Upper lobe of left lung (tissue), 4 donors: ENCODE measurements at regions not wholly inside any gene's neighbourhood (a gene's known extent, or its start where the extent isn't known, plus 50 kb on each side); places are given as distances from the start of the nearest gene placed in this dataset.

Experiments used
- CTCF ChIP-seq, 6 experiments: fragments of 450-650 bp in 4 of 6; fragments of 200-600 bp in 2 of 6; sonication (generic) in 2 of 6; IDR thresholded peaks; one replicate each; pipeline ENCODE4 v1.5.1; 2016 to 2019; ENCODE audit warnings: antibody characterized with exemption in 6 of 6
- EP300 ChIP-seq, 4 donors: sonication (generic); formaldehyde crosslinking; IDR thresholded peaks; one replicate each; pipeline ENCODE4 v1.5.1; 2017; ENCODE audit warnings: antibody characterized with exemption in 4 of 4, control low read depth in 2 of 4

- TF ChIP-seq CTCF (IDR thresholded peaks at IDR 0.05) (no peak), EP300 (IDR thresholded peaks at IDR 0.05) (no peak)
Measured at GRCh38 chr18:47628893-47629292, 301.6 kb downstream of the SMAD2 start.
